Endothelial cell of umbilical vein (primary cell): ENCODE measurements at regions not wholly inside any gene's neighbourhood (a gene's known extent, or its start where the extent isn't known, plus 50 kb on each side); places are given as distances from the start of the nearest gene placed in this dataset.

Experiments used
- BruUV-seq: library from RNA; stranded (reverse); fragments of 400-500 nt; replicated peaks from 2 replicates; lab custom pipeline; 2021; lab: Mats Ljungman, UMichigan
- CTCF ChIA-PET: fragments of 300-600, 350-600 bp; sonication (Branson Sonifier 250); formaldehyde crosslinking; loops from one replicate; lab custom pipeline; 2021; ENCODE audit warnings: antibody characterized with exemption, inconsistent platforms; lab: Charles Lee
- POLR2A ChIA-PET: fragments of 300-600, 350-600 bp; sonication (Branson Sonifier 250); formaldehyde crosslinking; loops from one replicate; lab custom pipeline; 2021; ENCODE audit warnings: antibody characterized with exemption, inconsistent platforms; lab: Charles Lee
- DNase-seq: peaks from one replicate; pipeline ENCODE4 v3.0.0-alpha.2; 2011; ENCODE audit warnings: low read depth, low spot score
- FAIRE-seq: peaks from 2 replicates; lab custom pipeline; 2011; peaks lifted over from hg19 to GRCh38; lab: Jason Lieb, UNC
- H2AFZ ChIP-seq: 2 replicates; pipeline ENCODE4 v1.6.0; 2012; ENCODE audit warnings: low read depth, low read length, control low read depth, inconsistent platforms
- H3K27ac ChIP-seq: 2 replicates; pipeline ENCODE4 v1.5.1; 2011; ENCODE audit warnings: low read depth, mild to moderate bottlenecking, control low read depth, low read length, moderate library complexity; ENCODE audit not compliant: insufficient read depth
- H3K27me3 ChIP-seq, 2 experiments: 2 replicates each; pipeline versions ENCODE4 v1.6.0 to v1.6.1; 2011; ENCODE audit warnings: low read length in 2 of 2, mixed read lengths in 1 of 2; ENCODE audit not compliant: control insufficient read depth in 2 of 2, insufficient read depth in 2 of 2
- H3K36me3 ChIP-seq, 2 experiments: 2 replicates in 1 of 2; 3 replicates in 1 of 2; pipeline ENCODE4 v1.5.1; 2011; ENCODE audit warnings: low read length in 2 of 2, mild to moderate bottlenecking in 1 of 2, moderate library complexity in 1 of 2; ENCODE audit not compliant: control insufficient read depth in 2 of 2, insufficient read depth in 2 of 2; ENCODE audit errors: extremely low read depth in 1 of 2
- H3K4me1 ChIP-seq: 3 replicates; pipeline ENCODE4 v1.5.1; 2011; ENCODE audit warnings: mild to moderate bottlenecking, low read length; ENCODE audit not compliant: control insufficient read depth, insufficient read depth; ENCODE audit errors: extremely low read depth
- H3K4me2 ChIP-seq: 2 replicates; pipeline ENCODE4 v1.6.1; 2011; ENCODE audit warnings: low read length, control low read depth, mixed read lengths; ENCODE audit not compliant: insufficient read depth
- H3K4me3 ChIP-seq, 3 experiments: fragments of 200-600 bp in 1 of 3; sonication (generic), shearing (Covaris generic) in 1 of 3; replicated peaks in 1 of 3; 2 replicates each; pipeline ENCODE4 v1.5.1; 2011 to 2016; ENCODE audit warnings: control low read depth in 3 of 3, low read length in 3 of 3, mild to moderate bottlenecking in 2 of 3, inconsistent platforms in 1 of 3, low read depth in 1 of 3, moderate library complexity in 1 of 3; ENCODE audit not compliant: insufficient read depth in 1 of 3
- H3K79me2 ChIP-seq: 2 replicates; pipeline ENCODE4 v1.6.0; 2012; ENCODE audit warnings: low read length, inconsistent platforms; ENCODE audit not compliant: control insufficient read depth, insufficient read depth
- H3K9ac ChIP-seq: replicated peaks from 2 replicates; pipeline ENCODE3; 2011; ENCODE audit warnings: low read length, control low read depth; ENCODE audit not compliant: insufficient read depth; ENCODE audit errors: extremely low read depth
- H3K9me1 ChIP-seq: replicated peaks from 3 replicates; pipeline ENCODE4 v1.6.0; 2011; ENCODE audit warnings: mild to moderate bottlenecking, low read length; ENCODE audit not compliant: control insufficient read depth, insufficient read depth; ENCODE audit errors: extremely low read depth
- H3K9me3 ChIP-seq: replicated peaks from 2 replicates; pipeline ENCODE4 v1.5.1; 2012; ENCODE audit warnings: low read length, inconsistent platforms; ENCODE audit not compliant: control insufficient read depth, insufficient read depth
- H4K20me1 ChIP-seq: replicated peaks from 2 replicates; pipeline ENCODE3; 2011; ENCODE audit warnings: mild to moderate bottlenecking, low read length; ENCODE audit not compliant: control insufficient read depth, insufficient read depth; ENCODE audit errors: extremely low read depth
- CTCF ChIP-seq, 2 donors: IDR thresholded peaks; 1 replicate in 1 of 2; 2 replicates in 1 of 2; pipeline ENCODE4 v1.5.1; 2011; ENCODE audit warnings: low read length in 2 of 2, mild to moderate bottlenecking in 2 of 2, moderate library complexity in 2 of 2, control low read depth in 1 of 2, inconsistent platforms in 1 of 2, low read depth in 1 of 2; ENCODE audit not compliant: insufficient read depth in 1 of 2; ENCODE audit errors: extremely low read depth in 1 of 2
- EZH2 ChIP-seq: IDR thresholded peaks from 2 replicates; pipeline ENCODE4 v1.6.1; 2012; ENCODE audit warnings: borderline replicate concordance, low read depth, mild to moderate bottlenecking, moderate library complexity, low read length, inconsistent platforms; ENCODE audit not compliant: severe bottlenecking
- FOS ChIP-seq: IDR thresholded peaks from 2 replicates; pipeline ENCODE4 v1.6.1; 2011; ENCODE audit warnings: mild to moderate bottlenecking, low read length, moderate library complexity, borderline replicate concordance; ENCODE audit not compliant: insufficient read depth
- GATA2 ChIP-seq: IDR thresholded peaks from 2 replicates; pipeline ENCODE4 v1.7.0; 2011; ENCODE audit warnings: low read depth, mild to moderate bottlenecking, moderate library complexity, mixed read lengths, low read length; ENCODE audit not compliant: insufficient read length, insufficient read depth
- JUN ChIP-seq: IDR thresholded peaks from 2 replicates; pipeline ENCODE4 v1.6.1; 2011; ENCODE audit warnings: borderline replicate concordance, low read depth; ENCODE audit not compliant: insufficient read length, insufficient read depth
- MAX ChIP-seq: IDR thresholded peaks from 2 replicates; pipeline ENCODE4 v1.6.1; 2011; ENCODE audit not compliant: insufficient read depth, insufficient read length
- MYC ChIP-seq: IDR thresholded peaks from one replicate; pipeline ENCODE4 v1.6.1; 2011; ENCODE audit warnings: mild to moderate bottlenecking, low read depth, low read length
- POLR2A ChIP-seq: IDR thresholded peaks from 2 replicates; pipeline ENCODE4 v1.6.1; 2012; ENCODE audit warnings: low read depth, mild to moderate bottlenecking, control low read depth, low read length
- POLR2AphosphoS5 ChIP-seq: IDR thresholded peaks from 2 replicates; pipeline ENCODE4 v1.6.1; 2012; ENCODE audit warnings: low read depth, mild to moderate bottlenecking, control low read depth, low read length, moderate library complexity; ENCODE audit not compliant: insufficient read depth
- dilution Hi-C: fragments of 300-500 bp; cut with MboI; formaldehyde crosslinking; loops from one replicate; pipeline ENCODE4 v1.15.0; 2019; ENCODE audit warnings: low sequenced_read_pairs; ENCODE audit not compliant: extremely low pct_ligation_motif_present
- intact Hi-C: fragments of 100-400 bp; cut with micrococcal nuclease; formaldehyde crosslinking; loops from one replicate; pipeline ENCODE4 v1.10.0; 2022

GRCh38 chr1:208433971-208434370 lies 189.8 kb upstream of the PLXNA2 start:
- BruUV-seq: no TSS peak
- peaks cover 3% of the 10 kb centered on the region for H3K4me1 ChIP-seq
- H3K4me3 ChIP-seq: no peak overlapping the region
- FAIRE-seq (no peak), DNase-seq (no peak)
- no peaks in the 10 kb centered on the region for H4K20me1 ChIP-seq
- dilution Hi-C loops (no loop called here), intact Hi-C loops (no loop called here)
- no peaks in the 10 kb centered on the region for H3K9me1 ChIP-seq
- H3K27ac ChIP-seq: no peak overlapping the region
- H3K4me2 ChIP-seq: no peak overlapping the region
- H3K27me3 ChIP-seq: peaks cover 0 to 4% of the 10 kb centered on the region in 2 experiments
- H3K9me3 ChIP-seq: no peaks in the 10 kb centered on the region
- POLR2A ChIA-PET: no interaction called here
- no peak overlapping the region for H3K9ac ChIP-seq
- CTCF ChIA-PET: no interaction called here
- H2AFZ ChIP-seq: no peak overlapping the region
- H3K36me3 ChIP-seq: no peaks in the 10 kb centered on the region
- no peak for TF ChIP-seq GATA2
- TF ChIP-seq MYC: no peak
- no peak for TF ChIP-seq CTCF (IDR thresholded peaks at IDR 0.05; ENCODE audit: extremely low read depth in 1 of 2, insufficient read depth in 1 of 2, low read depth in 1 of 2, low read length in 2 of 2)
- no peak for TF ChIP-seq POLR2A
- no peak for TF ChIP-seq EZH2
- no peak for TF ChIP-seq JUN
- TF ChIP-seq FOS: no peak
- no peak for TF ChIP-seq POLR2AphosphoS5
- no peak for TF ChIP-seq MAX
- H3K79me2 ChIP-seq: no peaks in the 10 kb centered on the region
